ENCODE measurements at regions not wholly inside any gene's neighbourhood (a gene's known extent, or its start where the extent isn't known, plus 50 kb on each side); places are given as distances from the start of the nearest gene placed in this dataset.

GRCh38 chr9:86549401-86549811 lies 195.2 kb upstream of the TUT7 start:
- Histone ChIP-seq H3K27me3 (replicated peaks in 1 of 4; ENCODE audit: control extremely low read depth in 1 of 4, control insufficient read depth in 3 of 4, insufficient read depth in 4 of 4, low read length in 3 of 4) (no peaks in the 10 kb centered on the region), H3K27ac (ENCODE audit: low read length in 2 of 2) (no peak overlapping the region), H3K36me3 (replicated peaks in 1 of 2; ENCODE audit: control extremely low read depth in 1 of 2, control insufficient read depth in 1 of 2, extremely low read depth in 1 of 2, insufficient read depth in 2 of 2, low read length in 1 of 2) (no peaks in the 10 kb centered on the region), H3K4me3 (ENCODE audit: control extremely low read depth in 1 of 5, extremely low read depth in 1 of 5, insufficient read depth in 1 of 5, low read depth in 2 of 5, low read length in 4 of 5) (no peak overlapping the region), H3K4me1 (ENCODE audit: control insufficient read depth in 2 of 2, insufficient read depth in 2 of 2, low read length in 2 of 2) (no peaks in the 10 kb centered on the region), H4K20me1 (ENCODE audit: control insufficient read depth, insufficient read depth, low read length, poor library complexity, severe bottlenecking) (no peaks in the 10 kb centered on the region), H3K9ac (ENCODE audit: low read length) (no peak overlapping the region), H3K79me2 (ENCODE audit: control insufficient read depth, insufficient read depth, low read length) (no peaks in the 10 kb centered on the region), H2AFZ (ENCODE audit: insufficient read depth, low read depth, low read length, poor library complexity, severe bottlenecking) (no peak overlapping the region), H3K4me2 (replicated peaks; ENCODE audit: low read depth, low read length, poor library complexity, severe bottlenecking) (no peak overlapping the region), H3K9me3 (ENCODE audit: control extremely low read depth in 1 of 3, control insufficient read depth in 2 of 3, insufficient read depth in 1 of 3, low read length in 2 of 3) (no peaks in the 10 kb centered on the region)
- peaks cover 16% of the 10 kb centered on the region for H3K27me3 Mint-ChIP-seq
- H3K4me1 Mint-ChIP-seq = no peaks in the 10 kb centered on the region
- no peak overlapping the region for H3K27ac Mint-ChIP-seq
- no peak for TF ChIP-seq EZH2 (IDR thresholded peaks at IDR 0.05; ENCODE audit: borderline replicate concordance, insufficient read depth, low read depth, low read length, poor library complexity, severe bottlenecking)
- TF ChIP-seq, protein P1, sequence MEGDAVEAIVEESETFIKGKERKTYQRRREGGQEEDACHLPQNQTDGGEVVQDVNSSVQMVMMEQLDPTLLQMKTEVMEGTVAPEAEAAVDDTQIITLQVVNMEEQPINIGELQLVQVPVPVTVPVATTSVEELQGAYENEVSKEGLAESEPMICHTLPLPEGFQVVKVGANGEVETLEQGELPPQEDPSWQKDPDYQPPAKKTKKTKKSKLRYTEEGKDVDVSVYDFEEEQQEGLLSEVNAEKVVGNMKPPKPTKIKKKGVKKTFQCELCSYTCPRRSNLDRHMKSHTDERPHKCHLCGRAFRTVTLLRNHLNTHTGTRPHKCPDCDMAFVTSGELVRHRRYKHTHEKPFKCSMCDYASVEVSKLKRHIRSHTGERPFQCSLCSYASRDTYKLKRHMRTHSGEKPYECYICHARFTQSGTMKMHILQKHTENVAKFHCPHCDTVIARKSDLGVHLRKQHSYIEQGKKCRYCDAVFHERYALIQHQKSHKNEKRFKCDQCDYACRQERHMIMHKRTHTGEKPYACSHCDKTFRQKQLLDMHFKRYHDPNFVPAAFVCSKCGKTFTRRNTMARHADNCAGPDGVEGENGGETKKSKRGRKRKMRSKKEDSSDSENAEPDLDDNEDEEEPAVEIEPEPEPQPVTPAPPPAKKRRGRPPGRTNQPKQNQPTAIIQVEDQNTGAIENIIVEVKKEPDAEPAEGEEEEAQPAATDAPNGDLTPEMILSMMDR (IDR thresholded peaks at IDR 0.05) = no peak
- POLR2A ChIA-PET = no interaction called here
- H3K9me3 Mint-ChIP-seq (ENCODE audit: insufficient read depth) = peaks cover 3% of the 10 kb centered on the region
- intact Hi-C loops (cut with micrococcal nuclease) = no loop called here
- CTCF ChIA-PET = interaction anchor here (0.6 kb wide), 1 partner anchor 34 kb away, joined by 3 read pairs; no protein-coding TSS in a partner anchor
- WGBS (ENCODE audit: insufficient coverage) = 100% methylated on average over 2 of the region's 2 CpGs
- ATAC-seq (ENCODE audit: low read depth) (no peak), DNase-seq (no peak)
- H3K4me3 Mint-ChIP-seq = no peak overlapping the region

DNA sequence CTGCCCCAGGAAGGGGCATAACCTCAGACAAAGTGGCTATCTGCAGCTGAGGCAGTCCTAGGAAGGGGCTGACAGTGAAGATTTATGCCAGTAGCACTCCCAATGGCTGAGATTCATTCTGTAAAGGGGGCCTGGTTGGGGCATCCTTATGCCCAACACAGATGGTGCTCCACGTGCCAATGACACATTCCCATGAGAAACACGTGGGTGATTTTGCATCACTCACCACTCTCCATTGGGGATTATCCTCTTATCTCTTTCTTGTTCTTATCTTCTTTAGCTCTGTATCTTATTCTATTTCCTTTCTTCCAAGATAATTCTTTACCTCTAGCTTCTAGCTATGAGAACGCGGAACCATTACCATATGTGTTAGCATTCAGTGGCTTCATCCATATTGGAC lies 194.0 kb upstream of the TUT7 start:
- Histone ChIP-seq H4K20me1 (ENCODE audit: control insufficient read depth, insufficient read depth, low read length, poor library complexity, severe bottlenecking) (no peaks in the 10 kb centered on the region), H3K27me3 (replicated peaks in 1 of 4; ENCODE audit: control extremely low read depth in 1 of 4, control insufficient read depth in 3 of 4, insufficient read depth in 4 of 4, low read length in 3 of 4) (no peaks in the 10 kb centered on the region), H3K4me2 (replicated peaks; ENCODE audit: low read depth, low read length, poor library complexity, severe bottlenecking) (no peak overlapping the region), H3K9ac (ENCODE audit: low read length) (no peak overlapping the region), H3K79me2 (ENCODE audit: control insufficient read depth, insufficient read depth, low read length) (no peaks in the 10 kb centered on the region), H3K4me1 (ENCODE audit: control insufficient read depth in 2 of 2, insufficient read depth in 2 of 2, low read length in 2 of 2) (no peaks in the 10 kb centered on the region), H3K9me3 (ENCODE audit: control extremely low read depth in 1 of 3, control insufficient read depth in 2 of 3, insufficient read depth in 1 of 3, low read length in 2 of 3) (no peaks in the 10 kb centered on the region), H3K27ac (ENCODE audit: low read length in 2 of 2) (no peak overlapping the region), H3K4me3 (ENCODE audit: control extremely low read depth in 1 of 5, extremely low read depth in 1 of 5, insufficient read depth in 1 of 5, low read depth in 2 of 5, low read length in 4 of 5) (no peak overlapping the region), H3K36me3 (replicated peaks in 1 of 2; ENCODE audit: control extremely low read depth in 1 of 2, control insufficient read depth in 1 of 2, extremely low read depth in 1 of 2, insufficient read depth in 2 of 2, low read length in 1 of 2) (no peaks in the 10 kb centered on the region), H2AFZ (ENCODE audit: insufficient read depth, low read depth, low read length, poor library complexity, severe bottlenecking) (no peak overlapping the region)
- Mint-ChIP-seq H3K4me3 (no peak overlapping the region), H3K9me3 (ENCODE audit: insufficient read depth) (peaks cover 3% of the 10 kb centered on the region), H3K27me3 (peaks cover 9% of the 10 kb centered on the region), H3K27ac (no peak overlapping the region), H3K4me1 (no peaks in the 10 kb centered on the region)
- TF ChIP-seq EZH2 (IDR thresholded peaks at IDR 0.05; ENCODE audit: borderline replicate concordance, insufficient read depth, low read depth, low read length, poor library complexity, severe bottlenecking) = no peak
- TF ChIP-seq, protein P1 (IDR thresholded peaks at IDR 0.05) = no peak
- intact Hi-C loops (cut with micrococcal nuclease) = no loop called here
- ATAC-seq (ENCODE audit: low read depth) (no peak), DNase-seq (no peak)
- CTCF ChIA-PET = no interaction called here
- POLR2A ChIA-PET = no interaction called here
- WGBS (ENCODE audit: insufficient coverage) = 100% methylated on average over 3 of the region's 4 CpGs
